NCI-H2107 treated with DMSO at 0.1 percent for 48 hours (cell line): ENCODE measurements at regions not wholly inside any gene's neighbourhood (a gene's known extent, or its start where the extent isn't known, plus 50 kb on each side); places are given as distances from the start of the nearest gene placed in this dataset.
"Not testable (repeated sequence)": the region's sequence is repeated elsewhere in the genome, so short reads cannot be mapped to it uniquely, and the experiment has no call there.

ENCODE experiments used
- DNase-seq: peaks from one replicate; lab custom pipeline; 2025; ENCODE audit not compliant: unreplicated experiment; lab: John Stamatoyannopoulos, UW

DNA sequence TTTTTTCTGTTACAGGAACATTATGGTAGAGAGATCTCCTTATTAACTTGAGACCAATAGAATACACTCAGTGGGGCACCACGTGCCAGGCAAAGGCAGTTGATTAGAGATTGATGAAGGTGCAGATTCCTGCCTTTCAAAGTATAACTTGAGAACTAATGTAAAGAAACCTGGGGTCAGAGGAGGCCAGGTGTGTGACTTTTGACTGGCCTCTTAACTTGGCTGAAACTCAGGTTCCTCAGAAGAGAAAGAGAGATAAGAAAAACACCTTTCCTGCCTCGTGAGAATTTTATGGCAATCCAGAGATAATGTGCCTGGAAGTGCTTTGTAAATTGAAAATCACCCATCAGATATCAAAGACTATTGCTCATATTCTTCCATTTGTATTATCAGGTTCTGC lies 110.7 kb upstream of the GZMB start:
- DNase-seq: no peak

DNA sequence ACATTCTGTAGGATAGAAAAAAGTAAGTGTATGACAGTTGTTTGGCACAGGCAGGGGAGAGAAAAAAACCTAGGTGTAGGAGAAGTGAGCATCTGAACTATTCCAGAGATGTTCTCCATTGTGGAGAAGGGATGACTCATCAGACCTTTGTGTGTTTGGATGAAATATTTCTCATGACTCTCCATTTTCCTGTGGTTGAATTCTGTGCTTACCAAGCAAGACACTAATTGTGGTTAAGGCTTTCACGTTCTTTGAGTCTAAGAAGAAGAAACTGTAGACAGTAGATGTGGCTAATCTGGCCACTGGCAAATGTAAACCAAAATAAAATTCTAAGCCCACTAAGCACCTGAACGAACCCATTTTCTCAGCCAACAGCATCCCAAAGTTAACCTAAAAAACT lies 107.9 kb upstream of the GZMB start:
- DNase-seq: no peak

GRCh38 chr14:24735984-24736630 lies 102.1 kb upstream of the GZMB start:
- DNase-seq: no peak

DNA sequence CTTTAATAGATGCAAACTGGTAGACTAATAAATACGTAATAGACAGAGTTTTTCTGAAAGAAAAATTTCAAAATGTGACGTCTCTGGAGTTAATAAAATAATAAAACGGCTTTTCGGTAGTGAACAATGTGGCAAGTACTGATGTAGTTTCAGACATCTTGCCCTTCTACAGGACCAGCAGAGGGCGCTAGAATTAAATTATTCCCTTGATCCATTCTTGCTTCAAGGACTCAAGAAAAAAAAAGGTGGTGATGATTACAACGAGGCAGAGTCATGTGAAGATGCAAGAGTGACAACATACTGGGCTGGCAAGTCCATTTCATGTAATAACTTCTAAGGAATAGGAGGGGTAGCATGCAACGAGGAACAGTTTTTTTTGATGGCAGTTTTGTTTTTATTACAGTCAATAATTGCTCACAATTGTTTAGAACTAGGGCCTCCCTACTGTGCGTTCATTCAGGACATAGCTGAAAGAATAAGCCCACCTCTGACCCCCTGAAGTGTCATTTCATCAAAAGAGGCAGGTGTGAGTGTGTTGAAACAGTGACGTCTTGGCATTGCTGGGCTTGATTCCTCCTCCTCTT lies 101.0 kb upstream of the GZMB start:
- peak; percentile 94 for DNase-seq

DNA sequence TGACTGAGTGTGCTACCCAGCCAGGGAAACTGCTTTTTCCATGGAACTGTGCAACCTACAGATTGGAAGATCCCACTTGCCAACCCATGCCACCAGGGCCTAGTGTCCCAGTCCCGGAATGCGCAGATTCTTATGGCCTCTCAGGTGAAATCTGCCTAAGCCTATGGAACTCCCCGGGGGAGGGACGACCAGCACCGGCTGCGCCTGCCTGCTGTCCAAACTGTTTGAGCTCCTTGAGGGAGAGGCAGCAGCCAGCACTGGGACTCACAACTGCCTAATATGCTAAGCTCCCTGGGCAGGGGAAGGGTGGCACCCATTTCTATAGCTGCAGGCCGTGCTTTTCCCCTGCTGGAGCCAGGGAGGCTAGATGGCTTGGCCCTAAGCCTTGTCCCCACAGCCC lies 92.5 kb upstream of the GZMB start:
- DNase-seq: no peak

- peak; percentile 31 for DNase-seq
Observed at GRCh38 chr14:24725311-24725710, 91.3 kb upstream of the GZMB start.

DNA sequence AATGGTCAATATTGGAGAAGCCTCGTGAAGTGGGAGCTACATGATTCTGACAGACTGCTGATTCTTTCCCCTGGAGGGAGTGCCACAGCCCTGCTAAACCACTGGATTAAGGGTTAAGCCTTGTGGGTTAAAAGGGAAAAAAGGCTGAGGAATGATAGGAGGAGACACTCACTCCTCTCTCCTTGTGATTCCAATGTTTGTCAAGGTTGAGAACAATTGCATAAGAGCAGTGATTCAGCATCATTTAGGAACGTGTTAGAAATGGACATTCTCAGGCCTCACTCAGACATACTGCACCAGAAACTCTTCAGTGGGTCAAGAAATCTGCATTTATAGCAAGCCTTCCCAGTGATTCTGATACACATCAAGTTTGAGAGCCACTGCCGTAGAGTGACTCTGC lies 87.8 kb upstream of the GZMB start:
- DNase-seq: no peak

DNA sequence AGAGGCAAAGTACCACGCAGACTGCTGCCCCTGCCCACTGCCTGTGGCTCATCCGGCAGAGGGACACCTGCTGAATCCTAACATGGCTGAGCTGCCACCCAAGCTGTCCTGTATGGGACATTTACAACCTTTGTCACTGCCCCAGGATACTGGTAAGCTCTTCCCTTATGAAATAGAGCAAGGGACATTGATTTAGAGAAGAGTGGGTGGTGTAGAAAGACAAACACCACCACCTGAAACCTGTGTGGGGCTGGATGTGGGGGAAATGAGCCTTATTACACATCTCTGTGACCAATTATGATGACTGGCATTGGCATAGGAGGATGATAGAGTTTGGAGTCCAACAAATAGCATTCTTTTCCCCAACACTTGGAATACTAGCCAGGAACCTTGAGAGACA lies 81.2 kb upstream of the GZMB start:
- DNase-seq: no peak

DNA sequence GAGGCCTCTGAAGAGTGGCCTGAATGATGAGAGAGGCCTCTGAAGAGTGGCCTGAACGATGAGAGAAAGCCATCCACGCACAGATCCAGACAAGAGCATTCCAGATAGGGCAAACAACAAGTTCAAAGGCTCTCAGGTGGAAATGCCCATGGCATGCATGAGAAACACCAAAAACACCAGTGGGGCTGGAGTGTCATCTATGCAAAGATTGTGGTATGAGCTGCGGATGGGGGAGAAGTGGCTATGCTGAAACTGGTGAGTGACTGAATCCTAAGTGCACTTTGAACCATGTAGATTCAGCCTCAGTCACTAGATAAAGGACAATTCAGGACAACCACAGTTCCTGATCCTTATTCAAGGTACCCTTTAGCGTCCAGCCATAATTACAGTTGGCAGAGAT lies 79.4 kb upstream of the GZMB start:
- no peak for DNase-seq

GRCh38 chr14:24712909-24713308 lies 78.9 kb upstream of the GZMB start:
- peak; percentile 85 for DNase-seq

DNA sequence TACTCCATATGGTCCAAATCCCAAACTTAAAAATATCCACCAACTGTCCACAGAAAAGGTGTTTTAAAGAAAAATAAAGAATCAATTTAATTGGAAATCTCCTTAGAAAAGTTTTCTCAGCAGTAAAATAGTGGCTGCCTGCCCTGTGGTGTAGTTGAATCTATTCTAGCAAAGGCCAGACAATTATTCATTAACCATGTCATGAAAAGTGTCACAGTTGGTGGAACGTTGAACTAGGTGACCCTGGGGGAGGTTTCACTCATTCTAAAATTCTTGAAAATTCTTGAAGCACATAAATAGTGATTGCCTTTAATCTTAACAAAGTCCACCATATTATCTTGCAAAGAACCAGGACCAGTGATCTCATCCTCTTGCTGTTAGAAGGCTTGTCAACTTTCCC lies 78.4 kb upstream of the GZMB start:
- DNase-seq: no peak

DNA sequence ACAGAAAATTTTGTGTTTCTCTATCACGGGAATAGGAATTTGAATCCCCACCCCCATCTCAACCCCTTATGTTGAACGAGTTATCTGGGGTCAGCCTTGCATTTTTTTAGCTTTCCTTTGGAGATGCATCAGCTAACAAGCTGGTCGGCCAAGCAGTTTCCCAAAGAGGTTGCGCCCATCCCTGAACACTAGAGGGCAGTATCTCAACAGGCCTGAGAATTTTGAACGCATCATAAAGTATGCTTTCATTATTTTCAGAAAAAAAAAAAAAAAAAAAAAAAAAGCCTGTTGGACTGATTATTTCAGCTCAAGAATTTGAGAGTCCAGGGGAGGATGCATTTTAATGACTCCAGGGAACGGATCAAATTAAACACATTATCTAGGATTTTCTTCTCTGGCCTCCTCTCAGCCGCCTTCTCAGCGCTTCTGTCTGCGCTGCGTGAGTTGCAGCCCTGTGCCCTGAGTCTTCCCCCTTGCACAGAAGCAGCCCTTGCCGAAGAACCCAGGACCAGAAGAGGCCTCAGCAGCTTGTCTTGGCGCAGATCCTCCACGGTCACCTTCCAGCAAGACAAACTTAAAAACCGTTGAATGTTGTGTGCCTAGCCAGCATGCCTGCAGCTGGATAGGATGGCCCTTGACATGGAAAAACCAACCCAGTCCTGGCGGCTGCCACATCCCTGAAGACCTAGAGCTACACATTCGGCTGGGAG lies 76.6 kb upstream of the GZMB start:
- DNase-seq: peak; percentile 52

GRCh38 chr14:24708684-24709083 lies 74.7 kb upstream of the GZMB start:
- DNase-seq: no peak

- no peak for DNase-seq
Observed at GRCh38 chr14:24706351-24706750, 72.4 kb upstream of the GZMB start.

DNA sequence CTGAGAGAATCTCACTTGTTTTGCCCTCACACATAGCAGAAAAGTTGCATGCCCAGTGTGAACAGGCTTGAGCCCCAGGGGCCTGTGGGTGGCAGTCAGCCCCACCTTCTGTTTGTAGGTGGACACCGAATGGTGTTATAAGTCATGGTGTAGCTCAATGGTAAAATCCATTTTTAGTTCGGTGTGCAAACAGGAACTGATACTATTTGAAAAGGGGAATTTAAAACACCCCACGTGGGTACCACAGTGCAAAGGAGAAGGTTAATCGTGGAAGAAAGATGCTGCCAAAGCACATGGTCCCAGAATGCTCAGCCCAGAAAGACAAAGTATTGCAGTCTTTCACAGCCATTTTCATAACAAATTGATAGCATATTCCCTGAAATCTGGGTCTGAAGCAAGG lies 71.8 kb upstream of the GZMB start:
- DNase-seq: no peak

- no peak for DNase-seq
Observed at GRCh38 chr14:24701062-24701461, 67.1 kb upstream of the GZMB start.

GRCh38 chr14:24700511-24700910 lies 66.5 kb upstream of the GZMB start:
- no peak for DNase-seq

GRCh38 chr14:24699052-24699451 lies 65.1 kb upstream of the GZMB start:
- no peak for DNase-seq

GRCh38 chr14:24696280-24696920 lies 62.4 kb upstream of the GZMB start:
- DNase-seq: not testable (repeated sequence)

DNA sequence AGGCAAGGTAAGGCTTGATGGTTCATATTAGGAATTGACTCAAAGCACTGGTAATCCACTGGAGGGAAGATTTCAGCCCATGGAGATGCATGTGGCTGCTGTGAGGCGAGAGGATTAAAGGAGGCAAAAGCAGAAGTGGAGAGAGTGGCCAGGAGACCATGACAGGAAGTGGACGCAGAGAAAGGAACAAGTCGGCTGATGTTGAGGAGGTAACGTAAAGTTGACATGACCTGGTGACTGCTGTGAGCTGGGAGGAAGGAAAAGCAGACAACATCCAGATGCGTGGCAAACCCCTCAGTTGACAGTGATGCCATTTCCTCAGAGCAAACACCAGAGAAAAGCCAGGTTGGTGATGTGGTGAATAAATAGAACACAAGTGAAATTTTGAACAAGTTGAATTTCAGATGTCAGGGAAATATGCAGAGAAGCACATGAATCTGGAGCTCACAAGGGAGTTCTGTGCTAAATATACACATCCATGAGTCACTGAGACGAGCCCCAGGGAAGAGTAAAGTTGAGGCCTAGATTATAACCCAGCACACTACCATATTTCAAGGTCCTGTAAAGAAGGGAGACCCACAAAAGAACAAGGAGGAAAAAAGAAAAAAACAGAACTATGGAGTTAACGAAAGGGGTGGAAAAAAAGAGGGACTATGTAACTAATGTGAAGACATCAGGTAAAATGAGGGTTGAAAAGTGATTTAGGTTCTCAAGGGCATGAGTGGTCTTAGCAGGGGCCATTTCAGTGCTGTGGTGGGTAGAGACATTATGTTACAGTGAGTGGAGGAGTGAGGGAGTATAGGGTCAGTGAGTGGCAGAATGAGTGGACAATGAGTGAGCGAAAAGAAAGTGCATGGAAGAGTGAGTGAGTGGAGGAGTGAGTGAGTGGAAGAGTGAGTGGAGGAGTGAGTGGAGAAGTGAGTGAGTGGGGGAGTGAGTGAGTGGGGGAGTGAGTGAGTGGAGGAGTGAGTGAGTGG lies 61.6 kb upstream of the GZMB start:
- DNase-seq: no peak

GRCh38 chr14:24694680-24695079 lies 60.7 kb upstream of the GZMB start:
- no peak for DNase-seq
